HEK293 (cell line): ENCODE measurements at regions not wholly inside any gene's neighbourhood (a gene's known extent, or its start where the extent isn't known, plus 50 kb on each side); places are given as distances from the start of the nearest gene placed in this dataset.
A peak's percentile ranks its signal among the peaks of the same experiment; 100 is the strongest.

ENCODE experiments used
- CTCF ChIA-PET: fragments of 350-600 bp; formaldehyde crosslinking; extraction: SDS; loops from one replicate; lab custom pipeline; 2021; ENCODE audit warnings: antibody characterized with exemption; lab: Yijun Ruan, JAX
- POLR2A ChIA-PET: fragments of 300-600 bp; formaldehyde crosslinking; extraction: SDS; loops from one replicate; lab custom pipeline; 2020; ENCODE audit warnings: antibody characterized with exemption, inconsistent platforms; lab: Yijun Ruan, JAX
- H3K27ac ChIP-seq: fragments of 200-500 bp; sonication (Bioruptor generic); 2 replicates; pipeline ENCODE4 v1.5.1; 2014; ENCODE audit warnings: low read depth, low read length, control low read depth, inconsistent platforms; ENCODE audit errors: extremely low read depth
- H3K36me3 ChIP-seq, 2 experiments: fragments of 200-500 bp in 1 of 2; sonication (Bioruptor generic) in 1 of 2; 1 replicate in 1 of 2; 2 replicates in 1 of 2; pipeline ENCODE4 v1.5.1; 2014 to 2017; ENCODE audit warnings: inconsistent platforms in 2 of 2, low read length in 2 of 2; ENCODE audit not compliant: control insufficient read depth in 2 of 2, insufficient read depth in 1 of 2
- H3K4me1 ChIP-seq: fragments of 200-500 bp; sonication (Bioruptor generic); 2 replicates; pipeline ENCODE4 v1.5.1; 2014; ENCODE audit warnings: mild to moderate bottlenecking, low read length, inconsistent platforms; ENCODE audit not compliant: control insufficient read depth, insufficient read depth
- H3K4me3 ChIP-seq: 2 replicates; pipeline ENCODE4 v1.5.1; 2011; ENCODE audit warnings: low read depth, mild to moderate bottlenecking, control low read depth, low read length, moderate library complexity
- H3K9me3 ChIP-seq: fragments of 200-500 bp; sonication (Bioruptor generic); 2 replicates; pipeline ENCODE4 v1.5.1; 2014; ENCODE audit warnings: low read depth, low read length, inconsistent platforms; ENCODE audit not compliant: control insufficient read depth, insufficient read depth
- GLIS1 ChIP-seq: fragments of 450-650 bp; formaldehyde crosslinking; IDR thresholded peaks from 2 replicates; pipeline ENCODE4 v1.5.1; 2016; ENCODE audit warnings: missing biosample characterization, missing genetic modification characterization
- GLIS2 ChIP-seq: fragments of 450-650 bp; formaldehyde crosslinking; IDR thresholded peaks from 2 replicates; pipeline ENCODE4 v1.5.1; 2016; ENCODE audit warnings: missing biosample characterization, missing genetic modification characterization
- HOXD13 ChIP-seq: sonication (generic); formaldehyde crosslinking; IDR thresholded peaks from 2 replicates; pipeline ENCODE4 v1.8.0; 2022; ENCODE audit warnings: missing genetic modification reagents, borderline replicate concordance
- REPIN1 ChIP-seq: fragments of 450-650 bp; formaldehyde crosslinking; IDR thresholded peaks from 2 replicates; pipeline ENCODE4 v1.5.1; 2017; ENCODE audit warnings: missing biosample characterization, missing genetic modification characterization, low read depth
- SCRT1 ChIP-seq: fragments of 450-650 bp; formaldehyde crosslinking; IDR thresholded peaks from 2 replicates; pipeline ENCODE4 v1.5.1; 2016; ENCODE audit warnings: missing biosample characterization, missing genetic modification characterization, borderline replicate concordance
- SETDB1 ChIP-seq: IDR thresholded peaks from one replicate; pipeline ENCODE4 v1.6.1; 2017; ENCODE audit warnings: mild to moderate bottlenecking, low read length, moderate library complexity, mixed read lengths; ENCODE audit not compliant: insufficient read length
- ZBTB8A ChIP-seq: fragments of 450-650 bp; formaldehyde crosslinking; IDR thresholded peaks from 2 replicates; pipeline ENCODE4 v1.5.1; 2016; ENCODE audit warnings: missing biosample characterization, missing genetic modification characterization
- ZNF112 ChIP-seq: fragments of 450-650 bp; formaldehyde crosslinking; IDR thresholded peaks from 2 replicates; pipeline ENCODE4 v1.5.0; 2017; ENCODE audit warnings: missing biosample characterization, missing genetic modification characterization
- ZNF138 ChIP-seq: fragments of 450-650 bp; formaldehyde crosslinking; IDR thresholded peaks from 2 replicates; pipeline ENCODE4 v1.5.1; 2016; ENCODE audit warnings: missing biosample characterization, missing genetic modification characterization, borderline replicate concordance
- ZNF292 ChIP-seq: fragments of 450-650 bp; formaldehyde crosslinking; IDR thresholded peaks from 2 replicates; pipeline ENCODE4 v1.5.1; 2016; ENCODE audit warnings: low read depth, missing biosample characterization, missing genetic modification characterization, borderline replicate concordance
- ZNF335 ChIP-seq: fragments of 450-650 bp; formaldehyde crosslinking; conservative IDR thresholded peaks from 2 replicates; pipeline ENCODE4 v1.5.1; 2016; ENCODE audit warnings: missing biosample characterization, missing genetic modification characterization
- ZNF629 ChIP-seq: fragments of 450-650 bp; formaldehyde crosslinking; IDR thresholded peaks from 2 replicates; pipeline ENCODE4 v1.5.1; 2017; ENCODE audit warnings: missing biosample characterization, missing genetic modification characterization
- ZNF777 ChIP-seq: fragments of 450-650 bp; formaldehyde crosslinking; IDR thresholded peaks from 2 replicates; pipeline ENCODE4 v1.5.1; 2017; ENCODE audit warnings: missing biosample characterization, missing genetic modification characterization, borderline replicate concordance
- ZNF843 ChIP-seq: fragments of 450-650 bp; formaldehyde crosslinking; IDR thresholded peaks from 2 replicates; pipeline ENCODE4 v1.5.1; 2016; ENCODE audit warnings: missing biosample characterization, missing genetic modification characterization
- ZSCAN30 ChIP-seq: fragments of 450-650 bp; IDR thresholded peaks from 2 replicates; pipeline ENCODE4 v1.5.1; 2018; ENCODE audit warnings: missing biosample characterization, mild to moderate bottlenecking, missing genetic modification characterization, moderate library complexity
- TF ChIP-seq, protein P1 (sequence below): fragments of 450-650 bp; formaldehyde crosslinking; IDR thresholded peaks from 2 replicates; pipeline ENCODE4 v1.5.1; 2017; ENCODE audit warnings: missing biosample characterization, missing genetic modification characterization
- TF ChIP-seq, protein P2 (sequence below): fragments of 450-650 bp; formaldehyde crosslinking; IDR thresholded peaks from 2 replicates; pipeline ENCODE4 v1.5.1; 2016; ENCODE audit warnings: missing biosample characterization, missing genetic modification characterization

DNA sequence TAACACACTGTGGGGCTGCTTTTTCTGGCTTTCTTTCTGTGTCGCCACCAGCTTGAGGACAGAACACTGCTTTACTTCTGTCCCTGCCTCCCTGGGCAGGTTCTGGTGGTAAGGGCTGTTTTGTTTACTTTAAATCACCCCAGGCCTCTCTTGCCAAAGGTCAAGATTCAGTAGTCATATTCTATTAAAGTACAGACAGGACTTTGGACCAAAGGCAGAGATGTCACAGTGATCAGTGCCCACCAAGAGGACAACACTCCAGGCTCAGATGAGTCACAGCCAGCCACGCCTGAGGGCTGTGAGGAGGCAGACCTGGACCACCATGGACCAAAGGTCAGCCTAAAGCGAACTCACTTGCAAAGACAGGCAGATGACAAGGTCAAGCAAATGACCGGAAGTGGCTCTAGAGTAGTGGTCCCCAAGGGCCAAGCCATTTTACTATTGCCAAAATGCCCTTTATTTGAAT, 200.0 kb downstream of the RHOU start (continued):
- TF ChIP-seq, protein P1, sequence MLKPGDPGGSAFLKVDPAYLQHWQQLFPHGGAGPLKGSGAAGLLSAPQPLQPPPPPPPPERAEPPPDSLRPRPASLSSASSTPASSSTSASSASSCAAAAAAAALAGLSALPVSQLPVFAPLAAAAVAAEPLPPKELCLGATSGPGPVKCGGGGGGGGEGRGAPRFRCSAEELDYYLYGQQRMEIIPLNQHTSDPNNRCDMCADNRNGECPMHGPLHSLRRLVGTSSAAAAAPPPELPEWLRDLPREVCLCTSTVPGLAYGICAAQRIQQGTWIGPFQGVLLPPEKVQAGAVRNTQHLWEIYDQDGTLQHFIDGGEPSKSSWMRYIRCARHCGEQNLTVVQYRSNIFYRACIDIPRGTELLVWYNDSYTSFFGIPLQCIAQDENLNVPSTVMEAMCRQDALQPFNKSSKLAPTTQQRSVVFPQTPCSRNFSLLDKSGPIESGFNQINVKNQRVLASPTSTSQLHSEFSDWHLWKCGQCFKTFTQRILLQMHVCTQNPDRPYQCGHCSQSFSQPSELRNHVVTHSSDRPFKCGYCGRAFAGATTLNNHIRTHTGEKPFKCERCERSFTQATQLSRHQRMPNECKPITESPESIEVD (tag by site-specific recombination): no peak
- no peak for TF ChIP-seq ZNF843 (tag by site-specific recombination)
- TF ChIP-seq REPIN1 (tag by site-specific recombination): no peak
- no peak for TF ChIP-seq GLIS1 (tag by site-specific recombination)
- no peak for TF ChIP-seq ZNF777 (tag by site-specific recombination)
- TF ChIP-seq GLIS2 (tag by site-specific recombination): no peak

DNA sequence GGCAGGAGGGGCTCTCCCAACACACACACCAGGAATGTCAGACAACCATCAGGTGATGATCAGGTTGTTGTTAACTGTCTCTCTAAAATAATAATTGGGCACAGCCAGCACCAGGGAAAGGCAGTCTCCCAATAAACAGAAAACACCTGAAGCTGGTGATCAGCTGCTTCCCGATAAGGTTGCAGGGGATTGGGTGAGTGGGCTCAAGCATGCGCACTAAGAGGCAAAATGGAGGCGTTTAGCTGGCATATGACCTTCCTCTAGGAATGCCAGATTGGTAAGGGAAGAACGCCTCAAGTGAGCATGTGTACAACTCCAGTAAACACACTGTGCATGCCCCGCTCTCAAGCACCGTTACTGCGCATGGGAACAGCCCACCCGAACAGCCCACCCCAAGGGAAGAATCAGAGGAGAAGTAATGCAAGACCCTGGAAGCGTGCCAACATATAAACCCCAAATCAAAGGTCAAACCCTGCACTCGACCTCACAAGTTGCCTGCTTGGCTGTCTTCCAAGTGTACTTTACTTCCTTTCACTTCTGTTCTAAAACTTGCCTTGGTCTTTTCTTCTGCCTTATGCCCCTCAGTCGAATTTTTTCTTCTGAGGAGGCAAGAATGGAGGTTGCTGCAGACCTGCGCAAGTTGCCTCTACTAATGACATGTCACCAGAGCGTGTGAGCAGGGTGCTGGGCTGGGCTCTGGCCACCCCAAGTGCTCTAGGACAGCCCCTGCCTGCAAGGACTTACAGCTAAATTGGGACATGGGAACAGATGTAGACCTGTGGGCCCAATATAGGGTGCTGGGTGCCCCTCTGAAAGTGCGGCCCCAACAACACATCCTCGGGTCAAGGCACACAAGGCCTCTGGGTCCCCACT, 200.8 kb downstream of the RHOU start:
- Histone ChIP-seq H3K36me3 (no peaks in the 10 kb centered on the region), H3K4me1 (peaks cover 7% of the 10 kb centered on the region), H3K4me3 (no peak overlapping the region), H3K27ac (no peak overlapping the region), H3K9me3 (no peaks in the 10 kb centered on the region)
- TF ChIP-seq ZNF335 (tag by site-specific recombination): peak; percentile 70
- no peak for TF ChIP-seq ZNF138 (tag by site-specific recombination)
- POLR2A ChIA-PET: no interaction called here
- CTCF ChIA-PET: no interaction called here

DNA sequence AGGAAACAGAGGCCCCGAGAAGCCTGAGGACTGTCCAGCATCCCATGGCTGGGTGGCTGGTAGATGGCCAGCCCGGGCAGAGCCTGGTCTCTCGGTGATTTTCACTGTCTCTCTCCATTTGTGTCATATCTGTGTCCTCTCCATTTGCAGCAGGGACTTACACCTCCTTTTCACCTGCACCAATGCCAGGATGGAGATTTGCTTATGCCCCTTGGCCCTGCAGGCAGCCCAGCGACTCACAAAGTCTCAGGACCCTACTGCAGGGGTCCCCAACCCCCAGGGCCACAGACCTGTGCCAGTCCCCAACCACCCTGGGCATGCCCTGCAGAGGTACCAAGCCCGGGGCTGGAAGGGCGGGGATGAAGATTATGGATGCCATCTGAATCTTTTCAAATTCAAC, 201.6 kb downstream of the RHOU start:
- no peaks in the 10 kb centered on the region for H3K9me3 ChIP-seq
- CTCF ChIA-PET: interaction anchor here (0.8 kb wide), 1 partner anchor 76 kb away, joined by 3 read pairs; no protein-coding TSS in a partner anchor
- peaks cover 7% of the 10 kb centered on the region for H3K4me1 ChIP-seq
- no peak for TF ChIP-seq SCRT1 (tag by site-specific recombination)
- TF ChIP-seq ZSCAN30 (tag by site-specific recombination): no peak
- TF ChIP-seq, protein P2, sequence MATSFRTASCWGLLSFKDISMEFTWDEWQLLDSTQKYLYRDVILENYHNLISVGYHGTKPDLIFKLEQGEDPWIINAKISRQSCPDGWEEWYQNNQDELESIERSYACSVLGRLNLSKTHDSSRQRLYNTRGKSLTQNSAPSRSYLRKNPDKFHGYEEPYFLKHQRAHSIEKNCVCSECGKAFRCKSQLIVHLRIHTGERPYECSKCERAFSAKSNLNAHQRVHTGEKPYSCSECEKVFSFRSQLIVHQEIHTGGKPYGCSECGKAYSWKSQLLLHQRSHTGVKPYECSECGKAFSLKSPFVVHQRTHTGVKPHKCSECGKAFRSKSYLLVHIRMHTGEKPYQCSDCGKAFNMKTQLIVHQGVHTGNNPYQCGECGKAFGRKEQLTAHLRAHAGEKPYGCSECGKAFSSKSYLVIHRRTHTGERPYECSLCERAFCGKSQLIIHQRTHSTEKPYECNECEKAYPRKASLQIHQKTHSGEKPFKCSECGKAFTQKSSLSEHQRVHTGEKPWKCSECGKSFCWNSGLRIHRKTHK (tag by site-specific recombination): no peak
- TF ChIP-seq ZBTB8A: no peak
- TF ChIP-seq ZNF292 (tag by site-specific recombination): no peak
- TF ChIP-seq HOXD13 (CRISPR knock-in tag): no peak
- TF ChIP-seq ZNF629 (tag by site-specific recombination): no peak
- TF ChIP-seq SETDB1: no peak
- TF ChIP-seq ZNF112 (tag by site-specific recombination): no peak
- no peak overlapping the region for H3K4me3 ChIP-seq
- POLR2A ChIA-PET: no interaction called here
- no peaks in the 10 kb centered on the region for H3K36me3 ChIP-seq
- no peak overlapping the region for H3K27ac ChIP-seq
